NCI-H1417 treated with DMSO at 0.1 percent for 48 hours (cell line): ENCODE measurements at regions not wholly inside any gene's neighbourhood (a gene's known extent, or its start where the extent isn't known, plus 50 kb on each side); places are given as distances from the start of the nearest gene placed in this dataset.
"Not testable (repeated sequence)": the region's sequence is repeated elsewhere in the genome, so short reads cannot be mapped to it uniquely, and the experiment has no call there.

Experiments used
- DNase-seq: peaks from one replicate; lab custom pipeline; 2025; lab: John Stamatoyannopoulos, UW

GRCh38 chr6:93183531-93183972, 235.8 kb downstream of the EPHA7 start:
- DNase-seq = no peak

GRCh38 chr6:93182938-93183479, 236.3 kb downstream of the EPHA7 start:
- no peak for DNase-seq

GRCh38 chr6:93177918-93178317, 241.4 kb downstream of the EPHA7 start:
- DNase-seq = no peak

GRCh38 chr6:93177438-93177837, 241.9 kb downstream of the EPHA7 start:
- DNase-seq = no peak

- DNase-seq = no peak
Measured at GRCh38 chr6:93176070-93176469, 243.3 kb downstream of the EPHA7 start.

GRCh38 chr6:93173573-93173972, 245.8 kb downstream of the EPHA7 start:
- not testable (repeated sequence) for DNase-seq

- peak; percentile 50 for DNase-seq
Measured at GRCh38 chr6:93165850-93166430, 253.4 kb downstream of the EPHA7 start.

GRCh38 chr6:93164781-93165180, 254.6 kb downstream of the EPHA7 start:
- DNase-seq = no peak

GRCh38 chr6:93163146-93163545, 256.2 kb downstream of the EPHA7 start:
- DNase-seq = no peak

- no peak for DNase-seq
Measured at GRCh38 chr6:93139408-93140081, 279.8 kb downstream of the EPHA7 start.

- DNase-seq = no peak
Measured at GRCh38 chr6:93136111-93136510, 283.2 kb downstream of the EPHA7 start.

- no peak for DNase-seq
Measured at GRCh38 chr6:93124006-93124632, 295.2 kb downstream of the EPHA7 start.

- no peak for DNase-seq
Measured at GRCh38 chr6:93123585-93123984, 295.8 kb downstream of the EPHA7 start.

GRCh38 chr6:93120154-93120742, 299.1 kb downstream of the EPHA7 start:
- DNase-seq = no peak

GRCh38 chr6:93105907-93106306, 313.5 kb downstream of the EPHA7 start:
- DNase-seq = no peak

GRCh38 chr6:93105017-93105416, 314.3 kb downstream of the EPHA7 start:
- DNase-seq = no peak

- no peak for DNase-seq
Measured at GRCh38 chr6:93104195-93104817, 315.1 kb downstream of the EPHA7 start.

- no peak for DNase-seq
Measured at GRCh38 chr6:93088621-93089501, 330.5 kb downstream of the EPHA7 start.

- no peak for DNase-seq
Measured at GRCh38 chr6:93087606-93088005, 331.8 kb downstream of the EPHA7 start.

- DNase-seq = no peak
Measured at GRCh38 chr6:93086351-93086750, 333.0 kb downstream of the EPHA7 start.
